ENCODE measurements at regions not wholly inside any gene's neighbourhood (a gene's known extent, or its start where the extent isn't known, plus 50 kb on each side); places are given as distances from the start of the nearest gene placed in this dataset.

DNA sequence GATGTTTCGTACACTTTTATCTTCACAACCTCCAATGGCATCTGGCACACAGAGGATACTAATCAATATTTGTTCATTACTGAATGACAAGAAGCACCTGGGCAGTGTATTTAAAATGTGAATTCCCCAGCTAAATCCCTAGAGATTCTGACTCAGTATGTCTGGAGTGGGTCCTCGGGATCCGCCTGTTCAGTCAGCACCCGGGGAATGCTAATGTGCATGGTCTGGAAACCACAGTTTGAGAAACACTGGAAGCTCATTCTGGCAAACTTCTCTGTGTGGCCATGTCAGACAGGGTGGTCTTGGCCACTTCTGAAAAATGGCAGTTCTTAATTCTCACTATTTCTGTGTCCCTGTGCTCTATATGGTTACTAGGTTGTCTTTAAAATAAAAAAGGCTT, 138.8 kb upstream of the VCX start:
- H3K4me3 Mint-ChIP-seq: no peak overlapping the region
- CTCF ChIA-PET: no interaction called here
- POLR2A ChIA-PET: no interaction called here
- no peaks in the 10 kb centered on the region for H3K4me1 Mint-ChIP-seq
- TF ChIP-seq, protein P1, sequence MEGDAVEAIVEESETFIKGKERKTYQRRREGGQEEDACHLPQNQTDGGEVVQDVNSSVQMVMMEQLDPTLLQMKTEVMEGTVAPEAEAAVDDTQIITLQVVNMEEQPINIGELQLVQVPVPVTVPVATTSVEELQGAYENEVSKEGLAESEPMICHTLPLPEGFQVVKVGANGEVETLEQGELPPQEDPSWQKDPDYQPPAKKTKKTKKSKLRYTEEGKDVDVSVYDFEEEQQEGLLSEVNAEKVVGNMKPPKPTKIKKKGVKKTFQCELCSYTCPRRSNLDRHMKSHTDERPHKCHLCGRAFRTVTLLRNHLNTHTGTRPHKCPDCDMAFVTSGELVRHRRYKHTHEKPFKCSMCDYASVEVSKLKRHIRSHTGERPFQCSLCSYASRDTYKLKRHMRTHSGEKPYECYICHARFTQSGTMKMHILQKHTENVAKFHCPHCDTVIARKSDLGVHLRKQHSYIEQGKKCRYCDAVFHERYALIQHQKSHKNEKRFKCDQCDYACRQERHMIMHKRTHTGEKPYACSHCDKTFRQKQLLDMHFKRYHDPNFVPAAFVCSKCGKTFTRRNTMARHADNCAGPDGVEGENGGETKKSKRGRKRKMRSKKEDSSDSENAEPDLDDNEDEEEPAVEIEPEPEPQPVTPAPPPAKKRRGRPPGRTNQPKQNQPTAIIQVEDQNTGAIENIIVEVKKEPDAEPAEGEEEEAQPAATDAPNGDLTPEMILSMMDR (IDR thresholded peaks at IDR 0.05): no peak
- H3K27me3 Mint-ChIP-seq: no peaks in the 10 kb centered on the region
- intact Hi-C loops (cut with micrococcal nuclease): loop anchor here (10.0 kb wide), 2 partner anchors 569 to 1679 kb away; no protein-coding TSS in a partner anchor
- no peaks in the 10 kb centered on the region for H3K36me3 Mint-ChIP-seq (ENCODE audit: low read depth)
- peaks cover 3% of the 10 kb centered on the region for H3K9me3 Mint-ChIP-seq
- no peak for DNase-seq
- no peak for ATAC-seq (ENCODE audit: low read depth)
- no peak overlapping the region for H3K27ac Mint-ChIP-seq

DNA sequence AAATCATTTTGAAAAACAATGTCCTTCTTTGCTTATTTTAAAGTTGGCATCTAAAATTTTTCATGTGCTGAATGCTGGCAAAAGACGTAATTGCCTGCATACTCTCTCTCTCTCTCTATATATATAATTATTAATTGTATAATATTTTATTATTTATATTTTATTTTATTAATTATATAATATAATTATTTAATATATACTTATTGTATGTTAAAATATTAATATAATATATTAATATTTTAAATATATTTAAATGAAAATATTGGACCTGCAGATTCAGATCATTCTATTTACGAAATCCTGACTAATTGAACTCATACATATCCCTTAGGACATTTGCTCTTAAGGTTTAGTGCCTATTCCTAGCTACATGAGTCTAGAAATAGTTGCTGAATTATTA, 144.7 kb upstream of the VCX start:
- DNase-seq (no peak), ATAC-seq (ENCODE audit: low read depth) (no peak)
- no peaks in the 10 kb centered on the region for H3K4me1 Mint-ChIP-seq
- ChIA-PET CTCF (no interaction called here), POLR2A (no interaction called here)
- H3K4me3 Mint-ChIP-seq: no peak overlapping the region
- TF ChIP-seq, protein P1 (IDR thresholded peaks at IDR 0.05): no peak
- peaks cover 3% of the 10 kb centered on the region for H3K9me3 Mint-ChIP-seq
- no peak overlapping the region for H3K27ac Mint-ChIP-seq
- H3K36me3 Mint-ChIP-seq (ENCODE audit: low read depth): no peaks in the 10 kb centered on the region
- intact Hi-C loops (cut with micrococcal nuclease): no loop called here
- H3K27me3 Mint-ChIP-seq: no peaks in the 10 kb centered on the region

DNA sequence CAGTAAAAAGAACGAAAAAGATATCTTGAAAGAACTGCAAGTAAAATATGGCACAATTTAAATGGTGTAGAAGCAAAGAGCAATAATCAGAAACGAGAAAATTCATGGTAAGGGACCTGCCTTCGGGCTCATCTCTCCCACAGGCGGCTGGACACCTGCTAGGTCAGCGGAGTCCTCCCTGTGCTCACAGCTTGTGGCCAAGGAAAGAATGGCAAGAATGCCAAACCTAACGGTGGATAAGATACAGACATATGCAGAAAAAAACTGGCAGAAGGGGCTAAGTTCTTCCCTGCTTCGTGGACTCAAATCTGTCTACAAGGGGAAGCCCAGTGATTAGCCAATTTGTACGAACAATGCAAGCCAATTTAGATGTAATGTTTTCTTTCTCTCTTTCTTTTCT, 152.1 kb upstream of the VCX start:
- Mint-ChIP-seq H3K27ac (no peak overlapping the region), H3K9me3 (no peaks in the 10 kb centered on the region), H3K4me1 (no peaks in the 10 kb centered on the region), H3K27me3 (no peaks in the 10 kb centered on the region), H3K36me3 (ENCODE audit: low read depth) (no peaks in the 10 kb centered on the region), H3K4me3 (no peak overlapping the region)
- intact Hi-C loops (cut with micrococcal nuclease): no loop called here
- ChIA-PET POLR2A (no interaction called here), CTCF (no interaction called here)
- no peak for DNase-seq
- TF ChIP-seq, protein P1 (IDR thresholded peaks at IDR 0.05): no peak
- ATAC-seq (ENCODE audit: low read depth): no peak

DNA sequence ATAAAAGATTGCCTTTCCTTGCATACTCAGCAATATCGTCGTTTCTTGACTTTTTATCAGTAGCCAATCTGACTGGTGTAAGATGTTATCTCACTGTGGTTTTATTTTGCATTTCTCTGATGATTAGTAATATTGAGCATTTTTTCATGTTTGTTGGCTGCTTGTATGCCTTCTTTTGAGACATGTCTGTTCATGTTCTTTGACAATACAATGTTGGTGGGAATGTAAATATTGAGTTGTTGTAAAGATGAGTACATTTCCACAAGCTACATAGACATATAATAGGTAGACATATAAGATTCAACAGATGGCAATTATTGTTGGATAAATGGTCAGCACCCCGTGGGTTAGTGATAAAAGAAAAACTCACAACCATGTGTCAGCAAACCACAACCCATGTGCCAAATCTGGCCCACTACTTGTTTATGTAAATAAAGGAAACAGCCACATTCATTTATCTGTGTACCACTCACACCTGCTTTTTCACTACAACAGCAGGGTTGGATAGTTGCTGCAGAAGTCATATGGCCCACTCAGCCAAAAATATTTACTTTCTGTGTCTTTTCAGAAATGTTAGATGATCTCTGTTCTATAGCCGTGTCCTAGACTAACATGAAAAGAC, 153.1 kb upstream of the VCX start:
- DNase-seq (no peak), ATAC-seq (ENCODE audit: low read depth) (no peak)
- ChIA-PET POLR2A (no interaction called here), CTCF (no interaction called here)
- Mint-ChIP-seq H3K27ac (no peak overlapping the region), H3K27me3 (no peaks in the 10 kb centered on the region), H3K4me1 (no peaks in the 10 kb centered on the region), H3K4me3 (no peak overlapping the region), H3K36me3 (ENCODE audit: low read depth) (no peaks in the 10 kb centered on the region), H3K9me3 (no peaks in the 10 kb centered on the region)
- TF ChIP-seq, protein P1 (IDR thresholded peaks at IDR 0.05): no peak
- intact Hi-C loops (cut with micrococcal nuclease): no loop called here

DNA sequence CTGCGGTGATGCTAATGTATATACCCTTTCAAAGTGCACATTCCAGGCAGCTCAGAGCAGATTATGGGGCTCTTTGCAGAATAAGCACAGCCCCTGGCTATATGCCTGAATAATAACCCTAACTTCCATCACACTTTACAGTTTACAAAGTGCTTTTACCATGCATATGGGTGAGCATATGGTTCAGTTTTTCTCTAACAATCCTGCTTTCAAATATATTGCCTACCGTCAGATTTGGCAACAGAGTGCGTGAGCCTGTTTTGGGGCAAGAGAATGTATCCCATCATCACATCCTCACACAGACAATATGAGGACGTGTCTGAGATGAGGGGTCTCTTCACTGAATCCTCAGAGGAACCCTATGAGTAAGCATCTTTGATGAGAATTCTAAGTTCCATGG, 162.8 kb upstream of the VCX start:
- TF ChIP-seq, protein P1 (IDR thresholded peaks at IDR 0.05): no peak
- intact Hi-C loops (cut with micrococcal nuclease): no loop called here
- DNase-seq: no peak
- H3K27ac Mint-ChIP-seq: no peak overlapping the region
- no peaks in the 10 kb centered on the region for H3K27me3 Mint-ChIP-seq
- H3K4me1 Mint-ChIP-seq: no peaks in the 10 kb centered on the region
- H3K4me3 Mint-ChIP-seq: no peak overlapping the region
- no peaks in the 10 kb centered on the region for H3K36me3 Mint-ChIP-seq (ENCODE audit: low read depth)
- ChIA-PET POLR2A (no interaction called here), CTCF (no interaction called here)
- no peaks in the 10 kb centered on the region for H3K9me3 Mint-ChIP-seq
- ATAC-seq (ENCODE audit: low read depth): no peak
